ENCODE measurements at regions not wholly inside any gene's neighbourhood (a gene's known extent, or its start where the extent isn't known, plus 50 kb on each side); places are given as distances from the start of the nearest gene placed in this dataset.

DNA sequence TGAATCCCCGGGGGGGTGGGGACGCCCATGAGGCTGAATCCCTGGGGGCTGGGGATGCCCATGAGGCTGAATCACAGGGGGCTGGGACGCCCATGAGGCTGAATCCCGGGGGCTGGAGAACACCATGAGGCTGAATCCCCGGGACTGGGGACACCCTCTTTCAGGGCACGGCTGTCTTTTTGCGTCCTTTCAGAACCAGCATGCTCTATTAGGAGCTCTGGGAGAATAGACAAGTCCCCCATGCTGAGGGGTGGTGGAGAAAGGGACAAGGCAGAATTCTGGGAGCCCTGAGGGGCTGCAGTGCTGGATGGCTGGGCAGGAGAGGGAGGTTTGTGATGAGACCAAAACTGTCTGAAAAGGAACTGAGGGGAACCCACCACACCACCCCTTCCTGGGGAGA, 257.3 kb upstream of the TCERG1L start:
- TF ChIP-seq TBL1XR1 (IDR thresholded peaks at IDR 0.05; ENCODE audit: borderline replicate concordance, low read length, partially characterized antibody) (no peak), ZNF597 (CRISPR knock-in tag; IDR thresholded peaks at IDR 0.05) (no peak), MTA3 (CRISPR knock-in tag; IDR thresholded peaks at IDR 0.05) (no peak), BRD4 (CRISPR knock-in tag; IDR thresholded peaks at IDR 0.05) (no peak), SRSF1 (optimal IDR thresholded peaks at IDR 0.05; ENCODE audit: low read depth, low read length) (no peak), ZSCAN30 (CRISPR knock-in tag; IDR thresholded peaks at IDR 0.05) (no peak), ZNF549 (CRISPR knock-in tag; IDR thresholded peaks at IDR 0.05) (no peak)
- TF ChIP-seq, protein P1, sequence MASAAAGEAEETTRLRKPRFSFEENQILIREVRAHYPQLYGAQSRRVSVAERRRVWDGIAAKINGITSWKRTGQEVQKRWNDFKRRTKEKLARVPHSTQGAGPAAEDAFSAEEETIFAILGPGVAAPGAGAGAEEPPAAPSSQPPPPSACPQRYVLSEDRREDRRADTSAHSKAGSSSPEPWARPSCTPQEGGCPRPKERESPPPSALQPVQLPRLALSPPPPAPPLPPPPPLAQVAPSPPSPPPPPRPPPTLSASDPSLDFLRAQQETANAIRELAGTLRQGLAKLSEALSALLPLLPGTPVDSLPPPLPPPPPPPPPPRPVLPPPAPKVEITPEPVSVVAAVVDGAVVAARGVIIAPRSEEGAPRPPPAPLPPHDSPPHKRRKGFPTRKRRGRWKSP (CRISPR knock-in tag; IDR thresholded peaks at IDR 0.05) = no peak
- TF ChIP-seq, protein P2, sequence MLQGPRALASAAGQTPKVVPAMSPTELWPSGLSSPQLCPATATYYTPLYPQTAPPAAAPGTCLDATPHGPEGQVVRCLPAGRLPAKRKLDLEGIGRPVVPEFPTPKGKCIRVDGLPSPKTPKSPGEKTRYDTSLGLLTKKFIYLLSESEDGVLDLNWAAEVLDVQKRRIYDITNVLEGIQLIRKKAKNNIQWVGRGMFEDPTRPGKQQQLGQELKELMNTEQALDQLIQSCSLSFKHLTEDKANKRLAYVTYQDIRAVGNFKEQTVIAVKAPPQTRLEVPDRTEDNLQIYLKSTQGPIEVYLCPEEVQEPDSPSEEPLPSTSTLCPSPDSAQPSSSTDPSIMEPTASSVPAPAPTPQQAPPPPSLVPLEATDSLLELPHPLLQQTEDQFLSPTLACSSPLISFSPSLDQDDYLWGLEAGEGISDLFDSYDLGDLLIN (CRISPR knock-in tag; IDR thresholded peaks at IDR 0.05; ENCODE audit: borderline replicate concordance) = no peak
- TF ChIP-seq, protein P3, sequence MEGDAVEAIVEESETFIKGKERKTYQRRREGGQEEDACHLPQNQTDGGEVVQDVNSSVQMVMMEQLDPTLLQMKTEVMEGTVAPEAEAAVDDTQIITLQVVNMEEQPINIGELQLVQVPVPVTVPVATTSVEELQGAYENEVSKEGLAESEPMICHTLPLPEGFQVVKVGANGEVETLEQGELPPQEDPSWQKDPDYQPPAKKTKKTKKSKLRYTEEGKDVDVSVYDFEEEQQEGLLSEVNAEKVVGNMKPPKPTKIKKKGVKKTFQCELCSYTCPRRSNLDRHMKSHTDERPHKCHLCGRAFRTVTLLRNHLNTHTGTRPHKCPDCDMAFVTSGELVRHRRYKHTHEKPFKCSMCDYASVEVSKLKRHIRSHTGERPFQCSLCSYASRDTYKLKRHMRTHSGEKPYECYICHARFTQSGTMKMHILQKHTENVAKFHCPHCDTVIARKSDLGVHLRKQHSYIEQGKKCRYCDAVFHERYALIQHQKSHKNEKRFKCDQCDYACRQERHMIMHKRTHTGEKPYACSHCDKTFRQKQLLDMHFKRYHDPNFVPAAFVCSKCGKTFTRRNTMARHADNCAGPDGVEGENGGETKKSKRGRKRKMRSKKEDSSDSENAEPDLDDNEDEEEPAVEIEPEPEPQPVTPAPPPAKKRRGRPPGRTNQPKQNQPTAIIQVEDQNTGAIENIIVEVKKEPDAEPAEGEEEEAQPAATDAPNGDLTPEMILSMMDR (CRISPR knock-in tag; IDR thresholded peaks at IDR 0.05) = no peak
